NB4 (cell line): ENCODE measurements at regions not wholly inside any gene's neighbourhood (a gene's known extent, or its start where the extent isn't known, plus 50 kb on each side); places are given as distances from the start of the nearest gene placed in this dataset.

Experiments used
- MYC ChIP-seq: IDR thresholded peaks from 2 replicates; pipeline ENCODE4 v1.6.1; 2011; ENCODE audit warnings: low read depth, low read length
- POLR2A ChIP-seq: IDR thresholded peaks from 2 replicates; pipeline ENCODE4 v1.6.1; 2011; ENCODE audit warnings: mild to moderate bottlenecking; ENCODE audit not compliant: insufficient read length; ENCODE audit errors: extremely low read depth
- TF ChIP-seq, protein P1 (sequence below): IDR thresholded peaks from 2 replicates; pipeline ENCODE4 v1.6.1; 2011; ENCODE audit warnings: low read depth, low read length
- TF ChIP-seq, protein P2 (sequence below): IDR thresholded peaks from one replicate; pipeline ENCODE4 v1.5.1; 2012; ENCODE audit warnings: low read depth, low read length

DNA sequence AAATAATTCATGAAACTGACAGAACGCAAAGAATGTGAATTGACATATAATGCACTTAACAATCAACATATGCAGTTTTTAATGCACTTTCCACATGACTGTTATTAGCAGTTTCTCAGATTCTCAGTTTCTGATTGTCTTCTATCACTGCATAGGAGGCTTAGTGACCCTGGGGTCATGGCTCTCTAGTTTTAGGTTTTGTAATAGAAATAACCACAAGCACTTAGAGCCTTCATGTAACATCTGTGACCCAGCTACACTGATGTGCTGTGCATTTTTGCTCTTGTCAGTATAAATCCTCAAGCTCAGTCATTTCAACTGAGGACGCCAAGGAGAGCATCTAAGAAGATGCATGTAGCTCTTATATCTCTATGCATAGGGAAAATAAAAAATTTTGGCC lies 163.1 kb upstream of the IZUMO3 start:
- TF ChIP-seq, protein P1, sequence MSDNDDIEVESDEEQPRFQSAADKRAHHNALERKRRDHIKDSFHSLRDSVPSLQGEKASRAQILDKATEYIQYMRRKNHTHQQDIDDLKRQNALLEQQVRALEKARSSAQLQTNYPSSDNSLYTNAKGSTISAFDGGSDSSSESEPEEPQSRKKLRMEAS: no peak
- TF ChIP-seq POLR2A (no peak), MYC (no peak)
- TF ChIP-seq, protein P2, sequence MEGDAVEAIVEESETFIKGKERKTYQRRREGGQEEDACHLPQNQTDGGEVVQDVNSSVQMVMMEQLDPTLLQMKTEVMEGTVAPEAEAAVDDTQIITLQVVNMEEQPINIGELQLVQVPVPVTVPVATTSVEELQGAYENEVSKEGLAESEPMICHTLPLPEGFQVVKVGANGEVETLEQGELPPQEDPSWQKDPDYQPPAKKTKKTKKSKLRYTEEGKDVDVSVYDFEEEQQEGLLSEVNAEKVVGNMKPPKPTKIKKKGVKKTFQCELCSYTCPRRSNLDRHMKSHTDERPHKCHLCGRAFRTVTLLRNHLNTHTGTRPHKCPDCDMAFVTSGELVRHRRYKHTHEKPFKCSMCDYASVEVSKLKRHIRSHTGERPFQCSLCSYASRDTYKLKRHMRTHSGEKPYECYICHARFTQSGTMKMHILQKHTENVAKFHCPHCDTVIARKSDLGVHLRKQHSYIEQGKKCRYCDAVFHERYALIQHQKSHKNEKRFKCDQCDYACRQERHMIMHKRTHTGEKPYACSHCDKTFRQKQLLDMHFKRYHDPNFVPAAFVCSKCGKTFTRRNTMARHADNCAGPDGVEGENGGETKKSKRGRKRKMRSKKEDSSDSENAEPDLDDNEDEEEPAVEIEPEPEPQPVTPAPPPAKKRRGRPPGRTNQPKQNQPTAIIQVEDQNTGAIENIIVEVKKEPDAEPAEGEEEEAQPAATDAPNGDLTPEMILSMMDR: no peak
